Ovary (tissue), 3 donors: ENCODE measurements at regions not wholly inside any gene's neighbourhood (a gene's known extent, or its start where the extent isn't known, plus 50 kb on each side); places are given as distances from the start of the nearest gene placed in this dataset.

Source experiments
- POLR2A ChIP-seq: fragments of 450-650 bp; IDR thresholded peaks from one replicate; pipeline ENCODE4 v1.6.1; 2017; ENCODE audit warnings: antibody characterized with exemption, mild to moderate bottlenecking, moderate library complexity
- TF ChIP-seq, protein P1 (sequence below), 3 donors: fragments of 450-650 bp in 2 of 3; fragments of 200-600 bp in 1 of 3; IDR thresholded peaks; one replicate each; pipeline versions ENCODE4 v1.5.1 to v1.8.0; 2016 to 2022; ENCODE audit warnings: antibody characterized with exemption in 3 of 3, mild to moderate bottlenecking in 1 of 3
- donor health status: DM: no; HTN: no; CAD: no.

DNA sequence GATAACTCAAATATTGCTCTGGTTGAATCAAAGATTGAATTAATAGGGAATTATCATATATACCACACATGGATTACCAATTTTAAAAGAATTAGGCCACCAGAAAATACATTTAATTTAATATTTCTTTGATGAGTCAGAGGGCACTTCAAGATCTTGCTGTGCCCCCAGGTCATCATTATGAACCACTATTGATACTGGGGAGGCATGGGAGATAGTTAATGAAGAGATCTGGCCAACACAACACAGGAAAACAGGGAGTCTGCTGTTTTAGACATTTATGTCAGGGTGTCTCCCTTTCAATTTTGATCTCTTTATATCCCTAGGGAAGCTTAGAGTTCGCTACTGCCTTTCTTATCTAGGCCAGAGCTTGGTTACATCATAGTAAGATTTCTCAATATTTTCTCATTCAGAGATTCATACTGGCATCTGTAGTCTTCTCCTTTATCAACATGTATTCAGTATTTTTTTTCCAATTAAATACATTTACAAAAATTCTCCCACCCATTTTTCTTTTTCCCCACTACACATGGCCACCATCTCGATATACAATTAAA is 158.3 kb upstream of the ZFHX3 start:
- no peak for TF ChIP-seq POLR2A
- TF ChIP-seq, protein P1, sequence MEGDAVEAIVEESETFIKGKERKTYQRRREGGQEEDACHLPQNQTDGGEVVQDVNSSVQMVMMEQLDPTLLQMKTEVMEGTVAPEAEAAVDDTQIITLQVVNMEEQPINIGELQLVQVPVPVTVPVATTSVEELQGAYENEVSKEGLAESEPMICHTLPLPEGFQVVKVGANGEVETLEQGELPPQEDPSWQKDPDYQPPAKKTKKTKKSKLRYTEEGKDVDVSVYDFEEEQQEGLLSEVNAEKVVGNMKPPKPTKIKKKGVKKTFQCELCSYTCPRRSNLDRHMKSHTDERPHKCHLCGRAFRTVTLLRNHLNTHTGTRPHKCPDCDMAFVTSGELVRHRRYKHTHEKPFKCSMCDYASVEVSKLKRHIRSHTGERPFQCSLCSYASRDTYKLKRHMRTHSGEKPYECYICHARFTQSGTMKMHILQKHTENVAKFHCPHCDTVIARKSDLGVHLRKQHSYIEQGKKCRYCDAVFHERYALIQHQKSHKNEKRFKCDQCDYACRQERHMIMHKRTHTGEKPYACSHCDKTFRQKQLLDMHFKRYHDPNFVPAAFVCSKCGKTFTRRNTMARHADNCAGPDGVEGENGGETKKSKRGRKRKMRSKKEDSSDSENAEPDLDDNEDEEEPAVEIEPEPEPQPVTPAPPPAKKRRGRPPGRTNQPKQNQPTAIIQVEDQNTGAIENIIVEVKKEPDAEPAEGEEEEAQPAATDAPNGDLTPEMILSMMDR (IDR thresholded peaks at IDR 0.05), result no peak
